GM23338 (cell line): ENCODE measurements at regions not wholly inside any gene's neighbourhood (a gene's known extent, or its start where the extent isn't known, plus 50 kb on each side); places are given as distances from the start of the nearest gene placed in this dataset.

ENCODE experiments used
- ATAC-seq: fragments of 200-7000 bp; cut with Tn5 transposase; 3 replicates; pipeline ENCODE4 v1.9.1; 2020
- DNase-seq: peaks from one replicate; pipeline ENCODE4 v3.0.0-alpha.2; 2015; ENCODE audit warnings: low spot score
- H2AFZ ChIP-seq: fragments of 200-600 bp; sonication (generic); 2 replicates; pipeline ENCODE4 v1.8.0; 2016; ENCODE audit warnings: antibody characterized with exemption, mild to moderate bottlenecking, moderate library complexity
- H3F3A ChIP-seq: fragments of 200-600 bp; sonication (generic); replicated peaks from 2 replicates; pipeline ENCODE4 v1.8.0; 2017; ENCODE audit warnings: antibody characterized with exemption, mixed run types, low read depth
- H3K27ac ChIP-seq: fragments of 200-600 bp; sonication (generic); 2 replicates; pipeline ENCODE4 v1.6.1; 2016; ENCODE audit warnings: low read depth
- H3K27me3 ChIP-seq: fragments of 200-600 bp; sonication (generic); 2 replicates; pipeline ENCODE4 v1.8.0; 2016; ENCODE audit warnings: mild to moderate bottlenecking, mixed run types, moderate library complexity; ENCODE audit not compliant: insufficient read depth
- H3K36me3 ChIP-seq: fragments of 200-600 bp; sonication (generic); 2 replicates; pipeline ENCODE4 v1.8.0; 2016; ENCODE audit warnings: mild to moderate bottlenecking; ENCODE audit not compliant: insufficient read depth
- H3K4me1 ChIP-seq: fragments of 200-600 bp; sonication (generic); 2 replicates; pipeline ENCODE4 v1.8.0; 2016; ENCODE audit warnings: mild to moderate bottlenecking, moderate library complexity; ENCODE audit not compliant: insufficient read depth
- H3K4me2 ChIP-seq: fragments of 200-600 bp; sonication (generic); 2 replicates; pipeline ENCODE4 v1.7.1; 2017; ENCODE audit warnings: mixed run types
- H3K4me3 ChIP-seq: fragments of 200-600 bp; sonication (generic); 2 replicates; pipeline ENCODE4 v1.6.1; 2016; ENCODE audit warnings: mixed run types
- H3K79me2 ChIP-seq: fragments of 200-600 bp; sonication (generic); replicated peaks from 2 replicates; pipeline ENCODE4 v1.8.0; 2017; ENCODE audit warnings: mild to moderate bottlenecking; ENCODE audit not compliant: insufficient read depth
- H3K9me2 ChIP-seq: fragments of 200-600 bp; sonication (generic); 2 replicates; pipeline ENCODE4 v1.8.0; 2017; ENCODE audit not compliant: insufficient read depth
- H4K20me1 ChIP-seq: fragments of 200-600 bp; sonication (generic); replicated peaks from 2 replicates; pipeline ENCODE4 v1.8.0; 2017; ENCODE audit warnings: mild to moderate bottlenecking; ENCODE audit not compliant: insufficient read depth
- H3K27ac Mint-ChIP-seq: 2 replicates; pipeline ENCODE4 v1.8.0; 2020; ENCODE audit warnings: inconsistent platforms, mild to moderate bottlenecking, moderate library complexity, mixed read lengths
- H3K27me3 Mint-ChIP-seq: 3 replicates; pipeline ENCODE4 v1.8.0; 2022; ENCODE audit warnings: low read depth, mild to moderate bottlenecking, moderate library complexity, mixed read lengths, inconsistent platforms; ENCODE audit not compliant: insufficient read depth, poor library complexity
- H3K36me3 Mint-ChIP-seq: 3 replicates; pipeline ENCODE4 v1.8.0; 2021; ENCODE audit warnings: low read depth, mild to moderate bottlenecking, inconsistent platforms, moderate library complexity, mixed read lengths
- H3K4me1 Mint-ChIP-seq: 3 replicates; pipeline ENCODE4 v1.8.0; 2020; ENCODE audit warnings: mild to moderate bottlenecking, inconsistent platforms, mixed read lengths
- H3K4me3 Mint-ChIP-seq: 3 replicates; pipeline ENCODE4 v1.8.0; 2021; ENCODE audit warnings: moderate library complexity, mild to moderate bottlenecking, inconsistent platforms, mixed read lengths
- H3K9me3 Mint-ChIP-seq: 3 replicates; pipeline ENCODE4 v1.8.0; 2020; ENCODE audit warnings: moderate library complexity, mild to moderate bottlenecking, inconsistent platforms, mixed read lengths
- CREB1 ChIP-seq: fragments of 250-450 bp; sonication (Bioruptor Pico); IDR thresholded peaks from 2 replicates; pipeline ENCODE4 v1.5.0; 2020; ENCODE audit warnings: low read depth, mild to moderate bottlenecking, moderate library complexity
- EZH2 ChIP-seq: fragments of 200-600 bp; sonication (generic); IDR thresholded peaks from one replicate; pipeline ENCODE4 v1.8.0; 2017; ENCODE audit warnings: antibody characterized with exemption, mild to moderate bottlenecking, low read depth; ENCODE audit not compliant: unreplicated experiment
- EZH2phosphoT487 ChIP-seq: fragments of 200-600 bp; sonication (generic); IDR thresholded peaks from one replicate; pipeline ENCODE4 v1.8.1; 2018; ENCODE audit warnings: antibody characterized with exemption; ENCODE audit not compliant: unreplicated experiment
- JUNB ChIP-seq: IDR thresholded peaks from one replicate; pipeline ENCODE4 v1.6.1; 2016; ENCODE audit warnings: antibody characterized with exemption; ENCODE audit not compliant: unreplicated experiment
- NANOG ChIP-seq: IDR thresholded peaks from 2 replicates; pipeline ENCODE4 v1.6.1; 2016; ENCODE audit warnings: antibody characterized with exemption, borderline replicate concordance
- STAT1 ChIP-seq: IDR thresholded peaks from one replicate; pipeline ENCODE4 v1.6.1; 2016; ENCODE audit warnings: antibody characterized with exemption; ENCODE audit not compliant: unreplicated experiment
- ZNF331 ChIP-seq: fragments of 250-450 bp; sonication (Bioruptor Pico); IDR thresholded peaks from 2 replicates; pipeline ENCODE4 v1.5.0; 2020; ENCODE audit warnings: low read depth, mild to moderate bottlenecking, moderate library complexity
- TF ChIP-seq, protein P1 (sequence below): IDR thresholded peaks from 2 replicates; pipeline ENCODE4 v1.6.1; 2016; ENCODE audit warnings: antibody characterized with exemption

DNA sequence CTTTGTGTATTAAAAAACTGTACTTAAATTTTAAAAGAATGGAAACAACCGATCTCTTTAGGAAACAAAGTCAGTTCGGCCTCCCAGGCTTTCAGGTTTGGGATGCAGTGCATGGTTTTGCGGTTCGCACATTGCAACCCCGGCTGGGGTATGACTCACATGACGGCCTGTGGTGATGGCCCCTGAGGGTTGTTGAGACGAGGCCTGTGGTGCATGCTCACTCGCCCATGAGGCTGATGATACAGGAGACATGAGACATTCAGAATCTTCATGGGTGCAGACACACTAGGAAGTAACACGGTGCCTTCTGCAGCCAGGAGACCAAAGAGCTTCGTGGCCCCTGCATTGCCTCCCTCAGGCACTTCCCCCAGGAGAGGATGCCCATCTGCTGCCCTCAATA is 724.6 kb upstream of the SALL3 start (continued):
- no peak for TF ChIP-seq NANOG
- TF ChIP-seq CREB1, result no peak

DNA sequence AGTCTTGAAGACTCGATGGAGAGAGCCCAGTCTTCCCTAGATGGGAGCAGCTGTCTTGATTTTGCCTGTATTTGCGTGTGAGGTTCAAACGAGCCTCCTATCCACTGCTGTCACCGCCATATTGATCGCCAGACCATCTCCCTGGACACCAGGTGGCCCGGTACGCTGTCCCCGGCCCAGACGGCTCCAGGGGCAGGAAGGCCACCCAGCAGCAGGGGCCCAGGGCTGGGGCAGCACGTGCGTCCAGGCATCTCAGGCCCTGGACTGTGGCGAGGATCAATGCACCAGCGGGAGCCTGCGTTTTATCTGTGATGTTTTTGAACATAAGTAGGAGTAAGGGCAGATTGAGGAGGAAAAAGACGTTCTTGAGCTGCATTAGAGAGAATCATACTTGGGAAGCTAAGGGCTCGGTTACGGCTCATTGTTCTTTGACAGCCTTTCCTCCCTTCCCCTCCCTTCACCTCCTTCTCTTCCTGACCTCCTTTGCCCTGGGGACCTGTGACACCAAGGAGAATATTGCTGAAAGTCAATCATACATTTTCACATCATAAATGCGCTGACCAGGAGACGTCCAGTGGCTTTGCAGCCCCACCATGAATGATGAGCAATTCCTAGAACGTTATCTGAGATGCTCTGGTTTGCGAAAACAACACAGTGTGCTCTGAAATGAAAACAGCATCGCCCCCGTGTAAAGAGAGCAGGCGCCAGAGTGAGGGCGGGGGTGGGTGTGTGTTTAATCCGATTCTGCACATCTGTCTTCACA is 711.2 kb upstream of the SALL3 start:
- peaks cover 93% of the 10 kb centered on the region for H3K9me3 Mint-ChIP-seq
- no peak overlapping the region for H3K4me3 Mint-ChIP-seq
- peaks cover 26% of the 10 kb centered on the region; the same call in 2 of the 3 replicates for H3K36me3 Mint-ChIP-seq
- Histone ChIP-seq H2AFZ (no peak overlapping the region), H3K79me2 (no peaks in the 10 kb centered on the region), H3K9me2 (no peaks in the 10 kb centered on the region), H3K27ac (no peak overlapping the region), H3K36me3 (no peaks in the 10 kb centered on the region; the same call in 1 of the 2 replicates), H3K4me1 (no peaks in the 10 kb centered on the region), H3K27me3 (no peaks in the 10 kb centered on the region), H3K4me3 (no peak overlapping the region), H3F3A (no peaks in the 10 kb centered on the region), H4K20me1 (no peaks in the 10 kb centered on the region), H3K4me2 (no peak overlapping the region)
- no peak overlapping the region for H3K27ac Mint-ChIP-seq
- no peak for DNase-seq
- H3K27me3 Mint-ChIP-seq, result no peaks in the 10 kb centered on the region
- TF ChIP-seq CREB1, result no peak
- TF ChIP-seq, protein P1, sequence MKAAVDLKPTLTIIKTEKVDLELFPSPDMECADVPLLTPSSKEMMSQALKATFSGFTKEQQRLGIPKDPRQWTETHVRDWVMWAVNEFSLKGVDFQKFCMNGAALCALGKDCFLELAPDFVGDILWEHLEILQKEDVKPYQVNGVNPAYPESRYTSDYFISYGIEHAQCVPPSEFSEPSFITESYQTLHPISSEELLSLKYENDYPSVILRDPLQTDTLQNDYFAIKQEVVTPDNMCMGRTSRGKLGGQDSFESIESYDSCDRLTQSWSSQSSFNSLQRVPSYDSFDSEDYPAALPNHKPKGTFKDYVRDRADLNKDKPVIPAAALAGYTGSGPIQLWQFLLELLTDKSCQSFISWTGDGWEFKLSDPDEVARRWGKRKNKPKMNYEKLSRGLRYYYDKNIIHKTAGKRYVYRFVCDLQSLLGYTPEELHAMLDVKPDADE, result no peak
- TF ChIP-seq EZH2, result no peak
- no peak for TF ChIP-seq JUNB
- TF ChIP-seq EZH2phosphoT487, result no peak
- no peak for TF ChIP-seq STAT1
- TF ChIP-seq NANOG, result no peak
- ATAC-seq, result no peak
- H3K4me1 Mint-ChIP-seq, result no peaks in the 10 kb centered on the region

DNA sequence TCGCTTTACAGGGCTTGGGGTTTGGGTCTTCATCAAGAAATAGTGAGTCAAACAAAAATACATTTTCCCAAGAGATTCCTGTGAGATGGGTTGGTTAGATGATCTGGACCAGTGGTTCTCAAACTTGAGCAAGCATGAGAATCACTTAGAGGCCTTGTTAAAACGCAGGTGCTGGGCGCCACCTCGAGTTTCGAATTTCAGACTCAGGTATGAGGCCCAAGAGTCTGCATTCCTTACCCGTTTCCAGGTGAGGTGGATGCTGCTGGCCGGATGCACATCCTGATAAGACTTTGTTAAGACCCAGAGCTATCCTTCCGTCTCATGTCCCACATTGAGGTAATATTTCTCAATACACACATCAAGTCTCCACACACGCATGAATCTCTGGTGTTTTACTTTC is 707.8 kb upstream of the SALL3 start:
- no peak overlapping the region for H3K4me2 ChIP-seq
- no peak for DNase-seq
- TF ChIP-seq EZH2phosphoT487 (no peak), JUNB (no peak), CREB1 (no peak), STAT1 (no peak), EZH2 (no peak), NANOG (no peak), ZNF331 (CRISPR knock-in tag) (no peak)
- no peak overlapping the region for H3K27ac ChIP-seq
- H2AFZ ChIP-seq, result no peak overlapping the region
- Mint-ChIP-seq H3K4me1 (no peaks in the 10 kb centered on the region), H3K36me3 (peaks cover 34% of the 10 kb centered on the region; the same call in 2 of the 3 replicates), H3K9me3 (peaks cover 86% of the 10 kb centered on the region), H3K27ac (no peak overlapping the region), H3K4me3 (no peak overlapping the region), H3K27me3 (no peaks in the 10 kb centered on the region)
- no peaks in the 10 kb centered on the region; the same call in 1 of the 2 replicates for H3K36me3 ChIP-seq
- H3K79me2 ChIP-seq, result no peaks in the 10 kb centered on the region
- H3K4me3 ChIP-seq, result no peak overlapping the region
- no peaks in the 10 kb centered on the region for H3F3A ChIP-seq
- no peaks in the 10 kb centered on the region for H4K20me1 ChIP-seq
- no peaks in the 10 kb centered on the region for H3K27me3 ChIP-seq
- H3K4me1 ChIP-seq, result no peaks in the 10 kb centered on the region
- H3K9me2 ChIP-seq, result no peaks in the 10 kb centered on the region
- no peak for ATAC-seq
